HG02938 (cell line): ENCODE measurements at regions not wholly inside any gene's neighbourhood (a gene's known extent, or its start where the extent isn't known, plus 50 kb on each side); places are given as distances from the start of the nearest gene placed in this dataset.

Source experiments
- ATAC-seq: cut with Tn5 transposase; IDR thresholded peaks from one replicate; pipeline ENCODE4 v1.9.1; 2021; ENCODE audit warnings: mild to moderate bottlenecking, moderate library complexity; ENCODE audit not compliant: unreplicated experiment

- no peak for ATAC-seq
Observed at GRCh38 chr6:105817961-105818360, 268.2 kb upstream of the PRDM1 start.

- no peak for ATAC-seq
Observed at GRCh38 chr6:105817370-105817769, 268.8 kb upstream of the PRDM1 start.

GRCh38 chr6:105816847-105817246, 269.3 kb upstream of the PRDM1 start:
- ATAC-seq, result no peak

- ATAC-seq, result no peak
Observed at GRCh38 chr6:105815661-105816555, 270.2 kb upstream of the PRDM1 start.

DNA sequence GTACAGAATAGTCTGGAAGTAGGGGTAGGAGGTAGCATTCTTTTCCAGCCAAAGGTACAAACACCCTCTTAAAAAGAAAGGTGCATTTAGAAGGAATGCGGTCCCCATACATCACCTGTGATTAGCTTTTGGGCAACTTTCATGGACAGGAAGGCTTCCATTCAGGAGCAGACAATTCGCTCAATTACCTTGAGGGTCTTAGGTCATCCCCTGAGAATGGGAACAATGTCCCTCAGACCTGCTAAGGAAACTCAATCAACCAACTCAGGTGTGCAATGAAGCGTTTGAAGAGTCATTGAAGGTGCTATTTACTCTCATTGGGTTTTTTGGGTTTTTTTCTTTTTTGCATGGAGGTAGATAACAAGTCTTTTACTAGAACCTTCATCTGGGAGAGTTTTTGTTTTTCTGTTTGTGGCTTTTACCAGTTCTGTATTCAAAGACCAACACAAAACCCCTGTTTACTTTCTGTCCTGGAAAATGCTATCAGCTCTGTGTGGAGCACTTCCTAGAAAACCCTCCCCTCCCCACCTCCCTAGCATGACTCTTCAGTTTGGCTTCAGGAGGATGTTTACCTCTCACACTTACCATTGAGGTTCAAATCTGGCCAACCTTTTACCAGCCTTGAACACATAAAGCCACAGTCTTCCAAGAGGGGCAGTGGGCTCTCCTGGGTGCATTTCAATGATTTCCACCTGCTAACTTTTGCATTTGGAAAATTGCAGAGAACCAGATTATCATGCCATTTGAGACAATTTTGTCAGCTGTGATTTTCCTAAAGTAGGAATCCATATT, 271.2 kb upstream of the PRDM1 start:
- ATAC-seq, result no peak

- ATAC-seq, result no peak
Observed at GRCh38 chr6:105810922-105811482, 275.1 kb upstream of the PRDM1 start.

- peak; percentile 56 for ATAC-seq
Observed at GRCh38 chr6:105810105-105810921, 275.8 kb upstream of the PRDM1 start.

GRCh38 chr6:105808571-105808970, 277.6 kb upstream of the PRDM1 start:
- no peak for ATAC-seq

DNA sequence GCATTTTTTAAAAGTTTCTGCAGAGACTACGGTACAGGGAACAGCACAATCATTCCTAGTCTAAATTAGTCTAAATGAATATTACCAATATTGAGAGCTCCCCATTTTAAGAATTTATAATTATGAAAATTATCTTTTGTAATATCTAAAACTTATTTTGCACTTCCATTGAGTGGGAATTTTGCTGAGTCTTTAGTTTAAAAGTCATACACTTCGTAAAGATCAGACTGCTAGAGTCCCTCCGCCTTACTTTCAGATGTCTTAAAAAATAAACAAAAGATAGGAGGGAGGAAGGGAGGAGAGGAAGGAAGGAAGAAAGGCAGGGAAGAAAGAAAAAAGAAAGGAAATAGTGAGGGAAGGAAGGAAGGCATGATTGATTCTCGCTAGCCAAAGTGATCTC, 278.2 kb upstream of the PRDM1 start:
- no peak for ATAC-seq

GRCh38 chr6:105806486-105806920, 279.6 kb upstream of the PRDM1 start:
- no peak for ATAC-seq

DNA sequence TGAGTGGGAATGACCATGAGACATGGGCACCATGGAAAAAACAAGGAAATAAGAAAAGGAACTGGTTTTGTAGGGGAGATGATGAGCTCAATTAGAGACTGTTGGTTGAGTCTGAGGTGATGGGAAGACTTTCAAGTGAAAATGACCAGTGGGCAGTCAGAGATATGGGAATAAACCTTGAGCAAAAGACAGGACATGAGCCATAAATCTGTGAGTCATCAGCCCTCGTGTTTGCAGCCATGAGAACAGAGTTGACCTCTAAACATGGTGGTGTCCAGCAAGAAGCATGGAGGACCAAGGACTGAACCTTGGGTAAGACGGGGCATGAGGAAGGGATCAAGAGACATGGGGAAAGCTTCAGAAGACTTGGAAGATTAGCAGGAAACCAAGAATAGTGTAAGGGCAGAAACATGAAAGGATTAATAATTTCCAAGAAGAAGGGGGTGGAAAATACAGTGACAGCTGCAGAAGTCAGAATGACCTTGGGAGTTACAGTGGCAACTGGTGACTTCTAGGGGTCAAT, 280.6 kb upstream of the PRDM1 start:
- ATAC-seq, result no peak

DNA sequence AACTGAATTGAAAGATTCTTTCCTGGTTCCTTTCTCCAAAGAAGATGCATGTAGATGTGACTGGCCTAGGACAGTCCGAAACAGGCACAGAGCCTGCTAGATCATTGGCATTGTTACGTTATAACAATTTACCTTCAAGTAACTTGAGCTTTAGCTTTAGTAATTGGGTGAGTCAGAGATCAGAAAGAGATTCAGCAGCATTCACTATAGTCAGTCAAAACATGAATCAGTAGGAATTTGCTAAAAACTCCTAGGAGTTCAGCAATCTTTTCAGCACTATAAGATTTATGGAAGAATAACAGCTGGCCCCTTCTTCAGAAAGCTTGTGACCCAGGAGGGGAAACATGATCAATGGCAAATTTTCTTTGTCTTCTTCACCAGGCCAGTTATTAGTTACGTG, 281.7 kb upstream of the PRDM1 start:
- ATAC-seq, result no peak

DNA sequence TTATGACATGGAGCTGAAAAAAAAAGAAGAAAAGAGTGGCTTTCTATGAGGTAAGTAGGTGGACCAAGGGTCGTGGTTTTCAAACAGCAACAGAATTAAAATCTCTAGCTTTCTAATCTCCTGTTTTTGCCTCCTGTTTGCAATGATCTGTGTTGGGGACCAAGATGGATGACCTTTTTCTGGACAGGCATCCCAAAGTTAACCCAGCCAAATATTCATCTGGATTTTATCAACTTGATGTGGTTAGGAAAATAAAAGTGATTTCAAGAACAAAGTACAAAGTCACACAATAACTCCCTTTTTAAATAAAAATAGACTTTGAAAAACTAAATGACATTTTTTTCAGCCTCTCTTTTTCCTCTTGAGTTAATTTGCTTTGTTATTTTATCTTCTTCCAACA, 282.1 kb upstream of the PRDM1 start:
- no peak for ATAC-seq

DNA sequence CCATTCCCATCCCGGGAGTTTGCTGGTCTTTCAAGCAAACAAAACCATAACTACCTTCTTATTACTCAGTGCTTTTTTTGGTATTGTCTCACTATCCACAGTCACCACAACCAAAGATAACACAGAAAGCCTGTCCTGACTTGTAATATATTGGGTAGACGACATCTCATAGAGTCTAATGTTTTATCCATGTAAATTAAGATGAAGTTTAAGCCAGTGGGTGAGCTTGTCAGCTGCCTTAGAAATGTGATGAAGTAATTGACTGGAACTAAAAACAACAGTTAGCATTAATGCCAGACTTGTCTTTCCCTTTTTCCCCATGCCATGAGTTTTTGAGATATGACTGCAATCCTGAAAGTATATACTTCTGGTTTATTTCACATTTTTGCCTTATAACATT, 282.7 kb upstream of the PRDM1 start:
- ATAC-seq, result no peak

DNA sequence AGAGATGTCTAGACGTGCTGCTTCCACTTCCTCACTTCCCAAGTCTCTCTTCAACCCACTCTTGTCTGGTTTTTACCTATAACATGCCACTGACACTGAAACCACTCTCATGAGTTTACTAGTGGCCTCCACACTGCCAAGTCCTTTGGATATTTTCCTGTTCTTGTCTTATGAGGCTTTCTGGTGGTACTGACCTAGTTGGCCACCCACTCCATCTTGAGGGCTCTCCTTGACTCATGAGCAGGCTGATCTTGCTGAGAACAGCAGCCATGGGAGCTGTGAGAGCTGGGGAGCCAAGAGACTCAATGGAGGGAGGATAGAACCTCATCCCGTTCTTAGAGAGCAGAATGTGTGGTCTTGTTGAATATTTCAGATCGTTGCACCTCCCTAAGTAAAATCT, 283.4 kb upstream of the PRDM1 start:
- no peak for ATAC-seq

GRCh38 chr6:105800871-105801270, 285.3 kb upstream of the PRDM1 start:
- ATAC-seq, result no peak

GRCh38 chr6:105800398-105800797, 285.7 kb upstream of the PRDM1 start:
- no peak for ATAC-seq

DNA sequence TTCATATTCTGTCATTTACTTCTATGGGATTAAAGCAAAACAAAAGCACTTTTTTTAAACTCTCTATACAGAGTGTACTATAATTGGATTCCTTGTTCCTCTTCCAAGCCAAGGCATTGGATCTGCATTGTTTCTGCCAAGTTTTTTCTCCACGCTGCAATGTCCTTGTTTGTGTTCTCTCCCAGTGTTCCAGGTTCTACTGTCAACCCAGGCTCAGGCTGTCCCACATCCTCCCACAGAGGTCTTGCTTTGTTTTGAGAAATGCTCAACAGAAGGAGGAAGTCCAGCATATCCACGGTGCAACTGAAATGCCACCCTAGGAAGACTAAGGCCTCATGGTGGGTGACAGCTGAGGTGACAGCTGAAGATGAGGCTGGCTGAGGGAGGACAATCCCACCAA, 287.1 kb upstream of the PRDM1 start:
- no peak for ATAC-seq

- ATAC-seq, result no peak
Observed at GRCh38 chr6:105797983-105798453, 288.1 kb upstream of the PRDM1 start.

GRCh38 chr6:105797286-105797979, 288.7 kb upstream of the PRDM1 start:
- no peak for ATAC-seq
